ENCODE measurements at regions not wholly inside any gene's neighbourhood (a gene's known extent, or its start where the extent isn't known, plus 50 kb on each side); places are given as distances from the start of the nearest gene placed in this dataset.

DNA sequence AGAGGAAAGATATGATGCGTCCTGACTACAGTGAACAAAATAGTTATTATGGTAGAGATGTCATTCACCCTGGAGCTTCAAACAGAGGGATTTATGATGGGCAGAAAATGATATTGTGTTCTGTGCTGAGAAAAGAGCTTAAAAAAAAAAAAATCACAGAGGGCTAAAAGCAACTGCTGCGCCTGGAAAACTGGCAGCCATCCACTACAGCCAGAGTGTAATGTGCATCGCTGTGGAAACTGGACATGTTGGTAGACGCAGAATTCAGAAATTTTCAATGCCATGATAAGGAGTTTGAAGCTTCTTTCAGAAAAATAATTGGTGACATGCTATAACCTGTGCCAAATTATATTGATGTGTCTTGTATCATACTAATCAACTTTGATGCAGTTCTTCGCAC is 122.9 kb upstream of the SOX11 start:
- H3K27me3 Mint-ChIP-seq (ENCODE audit: insufficient read depth, unreplicated experiment): peaks cover 2% of the 10 kb centered on the region

DNA sequence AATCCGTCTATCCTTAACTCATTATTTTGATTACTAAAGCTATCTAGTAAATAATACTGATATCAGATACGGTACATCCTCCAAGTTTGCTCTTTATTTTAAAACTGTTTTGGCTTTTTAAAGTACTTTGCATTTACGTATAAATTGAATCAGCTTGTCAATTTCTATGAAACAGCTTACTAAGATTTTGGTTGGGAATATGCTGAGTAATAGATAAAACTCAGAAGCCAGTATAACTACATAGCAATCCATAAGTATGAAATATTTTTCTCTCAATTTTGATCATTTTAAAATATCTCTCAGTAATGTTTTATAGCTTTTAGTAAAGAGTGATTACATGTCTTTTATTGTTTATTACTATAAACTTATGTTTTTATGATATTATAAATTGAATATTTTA is 116.2 kb upstream of the SOX11 start:
- BruUV-seq (replicated peaks): no TSS peak
- Mint-ChIP-seq H3K9me3 (ENCODE audit: unreplicated experiment) (no peaks in the 10 kb centered on the region), H3K36me3 (ENCODE audit: insufficient read depth, unreplicated experiment) (no peaks in the 10 kb centered on the region), H3K4me3 (ENCODE audit: unreplicated experiment) (no peak overlapping the region), H3K27me3 (ENCODE audit: insufficient read depth, unreplicated experiment) (no peaks in the 10 kb centered on the region), H3K4me1 (ENCODE audit: low read depth, unreplicated experiment) (no peaks in the 10 kb centered on the region), H3K27ac (ENCODE audit: unreplicated experiment) (no peak overlapping the region)
- H3K9me3 ChIP-seq: no peaks in the 10 kb centered on the region
- DNase-seq: no peak
- no peaks in the 10 kb centered on the region for H3K36me3 ChIP-seq (ENCODE audit: control insufficient read depth, insufficient read depth, low read length)
- POLR2A ChIA-PET: no interaction called here
- no peaks in the 10 kb centered on the region for H3K27me3 ChIP-seq (replicated peaks; ENCODE audit: control insufficient read depth, insufficient read depth, low read length)
- CTCF ChIA-PET: no interaction called here
- no peak overlapping the region for H3K4me3 ChIP-seq (ENCODE audit: low read depth, low read length)
- intact Hi-C loops (cut with micrococcal nuclease; ENCODE audit: unreplicated experiment): no loop called here
- TF ChIP-seq, protein P1, sequence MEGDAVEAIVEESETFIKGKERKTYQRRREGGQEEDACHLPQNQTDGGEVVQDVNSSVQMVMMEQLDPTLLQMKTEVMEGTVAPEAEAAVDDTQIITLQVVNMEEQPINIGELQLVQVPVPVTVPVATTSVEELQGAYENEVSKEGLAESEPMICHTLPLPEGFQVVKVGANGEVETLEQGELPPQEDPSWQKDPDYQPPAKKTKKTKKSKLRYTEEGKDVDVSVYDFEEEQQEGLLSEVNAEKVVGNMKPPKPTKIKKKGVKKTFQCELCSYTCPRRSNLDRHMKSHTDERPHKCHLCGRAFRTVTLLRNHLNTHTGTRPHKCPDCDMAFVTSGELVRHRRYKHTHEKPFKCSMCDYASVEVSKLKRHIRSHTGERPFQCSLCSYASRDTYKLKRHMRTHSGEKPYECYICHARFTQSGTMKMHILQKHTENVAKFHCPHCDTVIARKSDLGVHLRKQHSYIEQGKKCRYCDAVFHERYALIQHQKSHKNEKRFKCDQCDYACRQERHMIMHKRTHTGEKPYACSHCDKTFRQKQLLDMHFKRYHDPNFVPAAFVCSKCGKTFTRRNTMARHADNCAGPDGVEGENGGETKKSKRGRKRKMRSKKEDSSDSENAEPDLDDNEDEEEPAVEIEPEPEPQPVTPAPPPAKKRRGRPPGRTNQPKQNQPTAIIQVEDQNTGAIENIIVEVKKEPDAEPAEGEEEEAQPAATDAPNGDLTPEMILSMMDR (IDR thresholded peaks at IDR 0.05; ENCODE audit: insufficient read depth in 1 of 2, low read depth in 1 of 2, low read length in 1 of 2, severe bottlenecking in 1 of 2, unreplicated experiment in 1 of 2): no peak
- H3K4me1 ChIP-seq: no peaks in the 10 kb centered on the region

More for the DNA sequence above, 122.9 kb upstream of the SOX11 start:
- no peak overlapping the region for H3K4me3 Mint-ChIP-seq (ENCODE audit: unreplicated experiment)
- H3K27ac Mint-ChIP-seq (ENCODE audit: unreplicated experiment): no peak overlapping the region
- TF ChIP-seq, protein P1 (IDR thresholded peaks at IDR 0.05; ENCODE audit: insufficient read depth in 1 of 2, low read depth in 1 of 2, low read length in 1 of 2, severe bottlenecking in 1 of 2, unreplicated experiment in 1 of 2): no peak
- no peaks in the 10 kb centered on the region for H3K9me3 Mint-ChIP-seq (ENCODE audit: unreplicated experiment)
- no peaks in the 10 kb centered on the region for H3K4me1 ChIP-seq
- no peaks in the 10 kb centered on the region for H3K36me3 ChIP-seq (ENCODE audit: control insufficient read depth, insufficient read depth, low read length)
- POLR2A ChIA-PET: no interaction called here
- CTCF ChIA-PET: no interaction called here
- no peaks in the 10 kb centered on the region for H3K36me3 Mint-ChIP-seq (ENCODE audit: insufficient read depth, unreplicated experiment)
- no peak for DNase-seq
- H3K9me3 ChIP-seq: no peaks in the 10 kb centered on the region
- no peak overlapping the region for H3K4me3 ChIP-seq (ENCODE audit: low read depth, low read length)
- no peaks in the 10 kb centered on the region for H3K4me1 Mint-ChIP-seq (ENCODE audit: low read depth, unreplicated experiment)
- no peaks in the 10 kb centered on the region for H3K27me3 ChIP-seq (replicated peaks; ENCODE audit: control insufficient read depth, insufficient read depth, low read length)
- intact Hi-C loops (cut with micrococcal nuclease; ENCODE audit: unreplicated experiment): no loop called here
- BruUV-seq (replicated peaks): no TSS peak

DNA sequence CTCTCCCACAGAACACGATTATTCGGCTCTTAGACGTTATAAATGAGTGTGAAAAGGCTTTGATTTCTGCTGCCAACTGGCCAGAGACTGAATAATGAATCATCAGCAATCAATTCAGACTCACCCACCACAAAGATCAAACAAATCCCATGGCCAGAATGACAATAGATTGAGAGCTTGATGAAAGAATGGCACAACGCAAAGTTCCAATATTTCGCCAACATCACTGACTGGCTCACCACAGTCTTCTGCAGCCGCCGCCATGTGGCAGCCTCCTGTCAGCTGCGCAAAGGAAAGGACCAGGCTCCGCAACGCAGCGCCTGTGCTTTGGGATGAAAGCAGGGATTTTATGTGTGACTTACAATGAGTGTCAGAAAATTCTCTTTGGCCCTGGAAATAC is 104.4 kb upstream of the SOX11 start:
- no peak for DNase-seq
- H3K9me3 Mint-ChIP-seq (ENCODE audit: unreplicated experiment): no peaks in the 10 kb centered on the region
- H3K4me1 Mint-ChIP-seq (ENCODE audit: low read depth, unreplicated experiment): no peaks in the 10 kb centered on the region
- TF ChIP-seq, protein P1 (IDR thresholded peaks at IDR 0.05; ENCODE audit: insufficient read depth in 1 of 2, low read depth in 1 of 2, low read length in 1 of 2, severe bottlenecking in 1 of 2, unreplicated experiment in 1 of 2): no peak
- peaks cover 4% of the 10 kb centered on the region for H3K27me3 Mint-ChIP-seq (ENCODE audit: insufficient read depth, unreplicated experiment)
- CTCF ChIA-PET: no interaction called here
- H3K27ac Mint-ChIP-seq (ENCODE audit: unreplicated experiment): no peak overlapping the region
- Histone ChIP-seq H3K4me1 (no peaks in the 10 kb centered on the region), H3K36me3 (ENCODE audit: control insufficient read depth, insufficient read depth, low read length) (no peaks in the 10 kb centered on the region), H3K27me3 (replicated peaks; ENCODE audit: control insufficient read depth, insufficient read depth, low read length) (no peaks in the 10 kb centered on the region), H3K4me3 (ENCODE audit: low read depth, low read length) (no peak overlapping the region), H3K9me3 (no peaks in the 10 kb centered on the region)
- POLR2A ChIA-PET: no interaction called here
- BruUV-seq (replicated peaks): no TSS peak
- H3K36me3 Mint-ChIP-seq (ENCODE audit: insufficient read depth, unreplicated experiment): no peaks in the 10 kb centered on the region
- intact Hi-C loops (cut with micrococcal nuclease; ENCODE audit: unreplicated experiment): no loop called here
- H3K4me3 Mint-ChIP-seq (ENCODE audit: unreplicated experiment): no peak overlapping the region

All from Caco-2 (cell line).